ENCODE measurements at regions not wholly inside any gene's neighbourhood (a gene's known extent, or its start where the extent isn't known, plus 50 kb on each side); places are given as distances from the start of the nearest gene placed in this dataset.

- DNase-seq, result no peak
Observed at GRCh38 chr18:41829647-41830516, 125.2 kb upstream of the PIK3C3 start.

DNA sequence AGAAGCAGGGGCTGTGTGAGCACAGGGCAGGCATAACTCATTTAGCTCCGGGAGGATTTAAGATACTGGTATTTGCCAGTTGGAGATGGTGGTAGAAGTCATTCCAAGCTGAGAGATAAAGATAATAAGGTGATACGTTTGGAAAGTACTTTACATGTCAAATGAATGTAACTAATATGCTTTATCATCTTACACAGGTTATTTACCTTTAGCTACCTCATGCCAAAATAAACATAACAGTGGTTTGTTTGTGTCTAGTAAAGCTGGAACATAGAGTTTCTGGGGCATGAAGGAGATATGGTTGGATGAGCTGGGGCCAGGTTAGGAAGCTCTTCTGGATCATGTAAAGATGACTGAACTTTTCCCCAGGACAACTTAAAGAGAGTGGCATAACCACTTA is 126.9 kb upstream of the PIK3C3 start:
- DNase-seq, result peak; percentile 40

DNA sequence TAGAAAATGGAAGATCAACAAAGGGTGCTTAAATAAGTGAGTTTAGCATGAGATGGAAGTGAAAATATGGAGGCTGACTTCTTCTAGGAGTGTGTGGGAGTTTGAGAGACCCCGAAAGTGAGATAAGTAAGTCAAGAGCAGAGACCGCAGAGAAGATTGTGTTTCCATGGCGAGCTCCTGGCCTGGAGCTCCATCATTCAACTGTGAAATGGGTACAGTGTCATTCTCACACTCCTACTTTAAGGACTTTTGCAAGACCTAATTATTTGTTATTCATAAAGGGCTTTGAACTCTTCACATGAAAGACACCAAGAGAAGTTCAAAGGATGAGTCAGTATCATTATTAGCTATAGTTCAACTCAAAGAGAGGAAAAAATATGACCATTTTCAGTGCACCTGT is 134.2 kb upstream of the PIK3C3 start:
- DNase-seq, result no peak

- DNase-seq, result no peak
Observed at GRCh38 chr18:41818381-41819355, 136.4 kb upstream of the PIK3C3 start.

GRCh38 chr18:41814651-41815050 is 140.4 kb upstream of the PIK3C3 start:
- no peak for DNase-seq

DNA sequence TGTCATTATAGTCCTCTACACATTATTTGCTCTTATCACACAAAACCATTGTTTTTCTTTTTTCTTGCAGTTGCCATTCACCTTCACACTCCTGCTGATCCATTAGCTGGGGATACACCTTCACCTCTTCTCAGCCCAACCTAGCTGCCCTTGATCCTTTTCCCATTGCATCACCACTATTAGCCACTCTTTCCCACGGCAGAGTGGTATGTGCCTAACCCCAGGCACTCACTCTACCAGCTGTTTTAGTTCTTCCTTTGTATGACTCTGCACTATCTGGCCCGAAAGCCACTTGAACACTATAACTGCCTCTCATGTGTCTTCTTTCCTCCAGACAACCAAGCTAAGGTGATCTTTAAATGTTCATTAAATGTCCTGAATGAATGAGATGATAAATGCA is 145.4 kb upstream of the PIK3C3 start:
- DNase-seq, result no peak

DNA sequence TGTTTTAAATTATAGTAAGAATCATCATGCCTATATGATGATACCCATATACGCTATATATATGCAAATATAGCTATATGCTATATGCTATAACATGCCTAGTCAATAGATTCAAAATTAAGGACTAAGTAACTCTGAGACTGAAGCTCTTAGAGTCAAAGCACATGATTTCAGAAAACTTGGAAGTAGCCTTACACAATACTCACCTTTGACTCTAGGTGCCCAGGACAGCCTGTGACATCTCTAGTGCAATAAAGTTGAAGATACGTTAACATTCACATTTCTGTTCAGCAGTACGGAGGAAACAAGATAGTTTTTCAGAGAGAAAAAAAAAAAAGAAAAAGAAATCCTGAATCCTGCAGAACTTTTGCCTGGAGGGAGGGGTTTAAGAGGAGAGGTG is 149.7 kb upstream of the PIK3C3 start:
- DNase-seq, result no peak

DNA sequence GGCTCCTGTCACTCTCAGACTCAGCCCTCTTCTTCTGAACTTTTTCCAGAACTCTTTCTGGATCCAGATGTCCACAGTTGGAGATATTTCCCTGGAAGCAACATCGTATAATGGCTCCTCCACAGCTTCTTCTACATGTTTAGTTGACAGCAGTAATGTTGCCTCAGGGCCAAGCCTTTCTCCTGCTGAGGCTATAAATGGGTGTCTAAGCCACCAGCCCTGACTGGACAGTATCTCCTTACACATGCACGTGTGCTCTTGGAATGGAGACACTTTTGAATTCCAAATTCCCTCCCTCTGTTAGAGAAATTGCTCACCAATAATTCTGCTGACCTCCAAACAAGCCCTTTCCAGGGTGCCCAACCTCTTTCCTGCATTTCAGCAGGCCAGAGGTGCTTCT is 156.2 kb upstream of the PIK3C3 start:
- DNase-seq, result no peak

DNA sequence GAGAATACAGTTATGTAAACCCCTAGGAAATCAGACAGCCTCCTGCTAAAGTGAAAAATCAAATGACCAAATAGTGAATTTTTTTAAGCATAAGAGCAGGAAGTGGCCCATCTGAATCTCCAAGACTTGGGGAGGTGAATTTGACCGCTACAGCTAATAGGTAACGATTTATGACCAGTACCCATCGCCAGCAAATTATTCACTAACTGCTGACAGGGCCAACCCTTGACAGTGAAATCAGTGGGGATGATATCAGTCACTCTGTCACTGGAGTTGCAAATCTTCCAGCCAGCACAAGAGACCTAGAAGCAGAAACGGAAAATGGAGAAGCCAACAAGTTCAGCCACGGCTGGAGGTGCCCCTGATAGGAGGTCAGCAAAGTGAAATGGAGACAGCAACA is 164.3 kb upstream of the PIK3C3 start:
- no peak for DNase-seq

DNA sequence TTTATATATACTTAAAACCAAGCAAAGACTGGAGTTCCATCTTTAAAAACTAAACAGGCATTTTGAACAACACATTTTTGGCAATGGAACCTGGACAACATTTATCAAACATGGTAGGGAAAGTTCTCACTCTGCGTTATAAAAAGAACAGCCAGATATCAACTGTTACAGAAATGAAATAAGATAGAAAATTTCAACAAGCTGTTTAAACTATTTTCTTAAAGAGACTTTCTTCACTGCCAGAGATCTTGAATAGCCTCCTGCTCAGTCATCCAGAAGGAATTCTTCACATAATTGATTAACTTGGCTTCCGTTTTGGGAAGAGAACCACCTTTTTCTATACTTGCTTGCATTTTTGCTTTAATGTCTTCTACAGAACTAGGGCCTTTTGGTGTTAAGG is 166.0 kb upstream of the PIK3C3 start:
- no peak for DNase-seq

- no peak for DNase-seq
Observed at GRCh38 chr18:41783879-41784278, 171.2 kb upstream of the PIK3C3 start.

- DNase-seq, result no peak
Observed at GRCh38 chr18:41783065-41783818, 171.8 kb upstream of the PIK3C3 start.

- no peak for DNase-seq
Observed at GRCh38 chr18:41771973-41772372, 183.1 kb upstream of the PIK3C3 start.

GRCh38 chr18:41769265-41769664 is 185.8 kb upstream of the PIK3C3 start:
- DNase-seq, result no peak

- DNase-seq, result no peak
Observed at GRCh38 chr18:41768467-41768866, 186.6 kb upstream of the PIK3C3 start.

GRCh38 chr18:41767960-41768359 is 187.1 kb upstream of the PIK3C3 start:
- DNase-seq, result no peak

- no peak for DNase-seq
Observed at GRCh38 chr18:41765460-41765859, 189.6 kb upstream of the PIK3C3 start.

- no peak for DNase-seq
Observed at GRCh38 chr18:41763361-41763760, 191.7 kb upstream of the PIK3C3 start.

GRCh38 chr18:41761333-41762018 is 193.6 kb upstream of the PIK3C3 start:
- DNase-seq, result no peak

- no peak for DNase-seq
Observed at GRCh38 chr18:41758534-41758933, 196.5 kb upstream of the PIK3C3 start.

DNA sequence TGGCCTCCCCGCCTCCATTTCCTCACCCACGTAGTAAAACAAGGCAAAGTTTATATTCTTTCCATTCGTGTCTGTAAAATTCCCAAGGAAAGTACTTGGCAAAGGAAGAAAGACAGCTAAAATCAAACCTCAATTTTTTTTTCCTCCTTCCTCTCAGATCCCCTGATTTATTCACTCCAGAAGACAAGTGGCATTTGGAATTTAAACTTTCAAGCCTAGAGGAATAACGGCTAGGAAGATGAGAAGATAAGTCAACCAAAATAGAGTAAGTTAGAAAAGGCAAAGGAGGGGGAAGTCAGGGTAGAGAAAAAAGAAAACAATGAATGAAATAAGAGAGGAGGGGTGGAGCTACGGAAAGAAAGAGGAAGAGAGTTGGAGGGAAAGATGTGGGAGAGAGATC is 198.9 kb upstream of the PIK3C3 start:
- DNase-seq, result no peak

- no peak for DNase-seq
Observed at GRCh38 chr18:41754332-41754731, 200.7 kb upstream of the PIK3C3 start.

DNA sequence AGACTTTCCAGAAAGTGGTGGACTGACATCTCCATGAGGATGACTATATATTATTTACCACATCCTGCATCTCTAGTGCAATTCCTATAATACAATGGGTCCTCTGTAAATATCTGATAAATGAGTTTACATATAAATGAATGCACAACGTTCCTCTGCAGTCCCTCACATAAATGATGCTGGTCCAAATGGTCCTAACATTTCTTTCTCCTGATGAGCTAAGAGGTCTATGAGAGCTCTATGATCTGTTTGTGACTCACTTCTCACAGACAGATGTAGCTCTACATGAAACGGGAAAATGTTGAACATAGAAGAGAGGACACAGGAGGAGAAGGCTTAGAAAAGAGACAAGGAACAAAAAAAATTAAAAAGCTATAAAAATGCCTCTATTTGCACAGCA is 201.2 kb upstream of the PIK3C3 start:
- no peak for DNase-seq
